HG03045 (cell line): ENCODE measurements at regions not wholly inside any gene's neighbourhood (a gene's known extent, or its start where the extent isn't known, plus 50 kb on each side); places are given as distances from the start of the nearest gene placed in this dataset.
"Not testable (repeated sequence)": the region's sequence is repeated elsewhere in the genome, so short reads cannot be mapped to it uniquely, and the experiment has no call there.

ENCODE experiments used
- ATAC-seq: cut with Tn5 transposase; IDR thresholded peaks from one replicate; pipeline ENCODE4 v1.9.1; 2021; ENCODE audit warnings: mild to moderate bottlenecking, moderate library complexity; ENCODE audit not compliant: unreplicated experiment

- ATAC-seq = no peak
These were observed 92.3 kb downstream of the BLID start for GRCh38 chr11:122023614-122024250.

- no peak for ATAC-seq
These were observed 93.4 kb downstream of the BLID start for GRCh38 chr11:122022646-122023045.

GRCh38 chr11:122020902-122021301 lies 95.1 kb downstream of the BLID start:
- no peak for ATAC-seq

GRCh38 chr11:122019908-122020694 lies 95.9 kb downstream of the BLID start:
- ATAC-seq = no peak

- ATAC-seq = no peak
These were observed 108.4 kb downstream of the BLID start for GRCh38 chr11:122007601-122008071.

GRCh38 chr11:122004446-122004845 lies 111.6 kb downstream of the BLID start:
- no peak for ATAC-seq

GRCh38 chr11:122002926-122003325 lies 113.1 kb downstream of the BLID start:
- no peak for ATAC-seq

GRCh38 chr11:122002047-122002446 lies 114.0 kb downstream of the BLID start:
- ATAC-seq = no peak

GRCh38 chr11:121999651-122000050 lies 116.4 kb downstream of the BLID start:
- no peak for ATAC-seq

- ATAC-seq = no peak
These were observed 119.4 kb downstream of the BLID start for GRCh38 chr11:121996574-121996973.

- ATAC-seq = no peak
These were observed 132.1 kb downstream of the BLID start for GRCh38 chr11:121983901-121984300.

GRCh38 chr11:121977914-121978313 lies 138.1 kb downstream of the BLID start:
- not testable (repeated sequence) for ATAC-seq

- no peak for ATAC-seq
These were observed 147.4 kb downstream of the BLID start for GRCh38 chr11:121968638-121969037.

- no peak for ATAC-seq
These were observed 148.8 kb downstream of the BLID start for GRCh38 chr11:121967131-121967704.

- ATAC-seq = no peak
These were observed 150.7 kb downstream of the BLID start for GRCh38 chr11:121965330-121965729.

- no peak for ATAC-seq
These were observed 151.4 kb downstream of the BLID start for GRCh38 chr11:121964591-121964990.

GRCh38 chr11:121963846-121964245 lies 152.2 kb downstream of the BLID start:
- ATAC-seq = not testable (repeated sequence)

GRCh38 chr11:121961321-121961801 lies 154.7 kb downstream of the BLID start:
- no peak for ATAC-seq

GRCh38 chr11:121958971-121959325 lies 157.1 kb downstream of the BLID start:
- ATAC-seq = no peak

GRCh38 chr11:121958323-121958970 lies 157.6 kb downstream of the BLID start:
- ATAC-seq = no peak

- no peak for ATAC-seq
These were observed 162.9 kb downstream of the BLID start for GRCh38 chr11:121953122-121953521.
